ENCODE measurements at regions not wholly inside any gene's neighbourhood (a gene's known extent, or its start where the extent isn't known, plus 50 kb on each side); places are given as distances from the start of the nearest gene placed in this dataset.

DNA sequence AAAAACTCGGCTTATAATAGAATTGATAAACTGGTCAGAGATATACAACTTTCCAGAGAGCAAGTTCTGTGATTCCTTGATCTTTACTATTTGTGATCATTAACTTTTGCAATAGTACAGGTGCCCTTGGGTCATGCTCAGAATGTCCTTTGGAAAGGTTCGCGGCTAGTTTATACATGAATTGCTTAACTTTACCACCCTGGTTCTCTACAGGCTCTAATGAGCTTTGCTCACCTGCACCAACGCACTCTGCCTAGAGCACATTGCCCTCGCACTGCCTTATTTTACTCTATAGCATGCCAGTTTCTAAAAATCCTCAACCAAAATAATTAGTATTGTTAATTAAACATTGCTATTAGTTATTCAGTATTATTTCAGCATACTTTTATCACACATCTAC lies 931.2 kb upstream of the KCND2 start:
- no peak for DNase-seq (ENCODE audit: low spot score)
- TF ChIP-seq, protein P1, sequence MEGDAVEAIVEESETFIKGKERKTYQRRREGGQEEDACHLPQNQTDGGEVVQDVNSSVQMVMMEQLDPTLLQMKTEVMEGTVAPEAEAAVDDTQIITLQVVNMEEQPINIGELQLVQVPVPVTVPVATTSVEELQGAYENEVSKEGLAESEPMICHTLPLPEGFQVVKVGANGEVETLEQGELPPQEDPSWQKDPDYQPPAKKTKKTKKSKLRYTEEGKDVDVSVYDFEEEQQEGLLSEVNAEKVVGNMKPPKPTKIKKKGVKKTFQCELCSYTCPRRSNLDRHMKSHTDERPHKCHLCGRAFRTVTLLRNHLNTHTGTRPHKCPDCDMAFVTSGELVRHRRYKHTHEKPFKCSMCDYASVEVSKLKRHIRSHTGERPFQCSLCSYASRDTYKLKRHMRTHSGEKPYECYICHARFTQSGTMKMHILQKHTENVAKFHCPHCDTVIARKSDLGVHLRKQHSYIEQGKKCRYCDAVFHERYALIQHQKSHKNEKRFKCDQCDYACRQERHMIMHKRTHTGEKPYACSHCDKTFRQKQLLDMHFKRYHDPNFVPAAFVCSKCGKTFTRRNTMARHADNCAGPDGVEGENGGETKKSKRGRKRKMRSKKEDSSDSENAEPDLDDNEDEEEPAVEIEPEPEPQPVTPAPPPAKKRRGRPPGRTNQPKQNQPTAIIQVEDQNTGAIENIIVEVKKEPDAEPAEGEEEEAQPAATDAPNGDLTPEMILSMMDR (IDR thresholded peaks at IDR 0.05; ENCODE audit: extremely low read depth, insufficient read depth, missing control alignments): no peak
- in situ Hi-C loops (cut with MboI; ENCODE audit: low pct_unique_long_range_greater_than_20kb, low sequenced_read_pairs, unreplicated experiment): no loop called here

DNA sequence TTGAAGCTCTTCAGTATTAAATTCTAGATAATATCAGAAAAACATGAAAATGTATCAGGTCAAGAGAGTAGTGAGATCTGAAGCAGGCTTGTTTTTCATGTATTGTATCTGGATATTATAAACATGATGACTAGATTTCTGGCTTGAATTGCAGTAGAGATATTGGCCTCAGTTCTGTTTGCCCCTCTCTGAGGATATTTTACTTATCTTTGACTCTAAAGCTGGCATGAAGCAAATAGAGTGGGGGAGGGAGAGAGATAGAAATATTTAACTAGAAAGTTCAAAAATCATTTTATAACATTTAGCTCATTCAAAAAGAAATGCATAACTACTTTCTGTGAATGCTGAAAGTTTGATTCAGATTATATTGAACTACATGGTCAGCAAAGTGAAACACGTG lies 929.7 kb upstream of the KCND2 start:
- no peak for DNase-seq (ENCODE audit: low spot score)
- TF ChIP-seq, protein P1 (IDR thresholded peaks at IDR 0.05; ENCODE audit: extremely low read depth, insufficient read depth, missing control alignments): no peak
- in situ Hi-C loops (cut with MboI; ENCODE audit: low pct_unique_long_range_greater_than_20kb, low sequenced_read_pairs, unreplicated experiment): no loop called here

DNA sequence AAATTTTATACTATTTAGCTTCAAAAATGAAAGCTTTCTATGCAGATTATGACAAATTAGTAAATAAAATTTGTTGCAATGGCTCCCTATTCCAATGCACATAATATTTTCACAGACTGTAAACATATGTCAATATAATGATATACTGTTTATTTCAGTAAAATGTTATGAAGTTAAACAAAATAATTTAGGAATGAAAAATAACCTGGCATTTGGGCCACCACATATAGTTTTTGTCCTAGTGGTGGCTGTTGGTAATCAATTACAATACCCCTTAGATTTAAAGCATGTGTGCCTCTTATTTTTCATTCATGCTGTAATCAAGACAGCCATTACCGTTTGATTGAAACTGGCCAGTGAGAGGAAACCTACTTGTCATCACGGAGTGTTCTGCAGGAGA lies 928.5 kb upstream of the KCND2 start:
- in situ Hi-C loops (cut with MboI; ENCODE audit: low pct_unique_long_range_greater_than_20kb, low sequenced_read_pairs, unreplicated experiment): no loop called here

DNA sequence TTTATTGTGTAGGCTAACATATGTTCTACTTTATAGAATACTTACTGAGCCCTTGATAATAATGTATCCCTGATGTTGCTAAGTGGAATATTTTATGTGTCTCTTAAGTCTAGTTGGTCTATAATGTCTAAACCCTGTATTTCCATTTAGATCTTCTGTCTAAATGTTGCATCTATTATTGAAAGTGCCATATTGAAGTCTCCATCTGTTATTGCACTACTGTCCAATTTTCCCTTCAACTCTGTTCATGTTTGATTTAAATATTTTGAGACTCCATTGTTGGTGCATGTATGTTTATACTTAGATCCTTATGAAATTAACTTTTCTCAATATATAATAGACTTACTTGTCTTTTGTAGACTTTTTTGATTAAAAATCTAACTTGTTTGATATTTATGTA lies 924.5 kb upstream of the KCND2 start:
- no peak for DNase-seq (ENCODE audit: low spot score)
- TF ChIP-seq, protein P1 (IDR thresholded peaks at IDR 0.05; ENCODE audit: extremely low read depth, insufficient read depth, missing control alignments): no peak
- in situ Hi-C loops (cut with MboI; ENCODE audit: low pct_unique_long_range_greater_than_20kb, low sequenced_read_pairs, unreplicated experiment): no loop called here

More for the DNA sequence above, 928.5 kb upstream of the KCND2 start:
- TF ChIP-seq, protein P1 (IDR thresholded peaks at IDR 0.05; ENCODE audit: extremely low read depth, insufficient read depth, missing control alignments): no peak
- no peak for DNase-seq (ENCODE audit: low spot score)

DNA sequence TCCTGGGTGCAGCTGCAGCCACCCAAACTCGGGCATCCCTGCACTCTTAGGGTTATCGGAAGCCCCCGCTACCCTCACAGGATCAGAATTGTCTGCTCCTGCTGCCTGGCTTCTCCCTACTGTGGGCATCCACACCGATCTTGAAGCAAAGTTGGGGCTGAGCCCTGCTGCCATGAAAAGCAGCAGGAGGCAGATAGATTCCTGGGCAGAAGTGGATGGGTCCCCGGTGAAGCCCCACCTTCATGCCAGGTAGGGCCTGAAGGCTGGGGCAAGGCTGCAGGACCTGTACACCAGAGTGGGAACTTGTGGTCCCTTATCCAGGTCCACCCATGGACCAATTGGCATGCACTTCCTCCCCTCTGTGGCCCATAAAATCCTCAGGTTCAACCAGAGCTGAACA lies 922.6 kb upstream of the KCND2 start:
- TF ChIP-seq, protein P1 (IDR thresholded peaks at IDR 0.05; ENCODE audit: extremely low read depth, insufficient read depth, missing control alignments): no peak
- no peak for DNase-seq (ENCODE audit: low spot score)
- in situ Hi-C loops (cut with MboI; ENCODE audit: low pct_unique_long_range_greater_than_20kb, low sequenced_read_pairs, unreplicated experiment): no loop called here

DNA sequence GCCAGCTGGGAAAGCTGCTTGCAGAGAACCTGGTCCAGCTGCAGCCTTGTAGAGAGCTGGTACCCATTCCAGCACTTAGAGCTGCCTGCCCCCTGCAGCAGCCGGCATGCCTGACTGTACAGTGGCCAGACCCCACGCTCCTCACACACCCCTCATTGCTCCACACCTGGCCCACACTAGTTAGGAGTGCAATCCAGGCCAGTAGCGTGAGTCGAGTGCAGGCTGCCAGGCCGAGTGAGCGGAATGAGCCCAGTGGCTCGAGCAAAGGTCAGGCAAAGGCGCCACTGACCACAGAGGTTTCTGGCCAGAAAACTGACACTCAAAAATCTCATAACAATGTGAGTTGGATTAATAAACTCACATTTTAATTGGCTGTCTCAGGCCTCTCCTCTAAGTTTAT lies 921.7 kb upstream of the KCND2 start:
- DNase-seq (ENCODE audit: low spot score): no peak
- TF ChIP-seq, protein P1 (IDR thresholded peaks at IDR 0.05; ENCODE audit: extremely low read depth, insufficient read depth, missing control alignments): no peak
- in situ Hi-C loops (cut with MboI; ENCODE audit: low pct_unique_long_range_greater_than_20kb, low sequenced_read_pairs, unreplicated experiment): no loop called here

DNA sequence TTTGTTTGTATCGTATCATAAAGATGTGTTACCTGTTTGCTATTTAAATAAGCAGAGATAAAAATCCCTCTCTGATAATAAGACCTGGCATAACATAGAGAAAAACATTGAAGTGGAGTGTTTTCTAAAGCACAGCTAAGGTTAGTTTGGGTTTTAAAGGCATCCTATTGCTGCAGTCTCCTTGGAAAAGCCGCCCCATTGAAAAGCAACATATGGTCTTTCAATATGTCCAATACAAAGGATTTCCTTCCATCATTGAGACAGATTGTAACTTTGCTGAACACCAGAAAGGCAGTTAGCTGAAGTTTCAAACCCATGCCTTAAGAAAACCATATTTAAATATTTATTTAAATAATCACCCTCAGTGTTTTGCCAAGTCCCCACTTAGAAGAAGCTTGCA lies 898.5 kb upstream of the KCND2 start:
- no peak for DNase-seq (ENCODE audit: low spot score)
- in situ Hi-C loops (cut with MboI; ENCODE audit: low pct_unique_long_range_greater_than_20kb, low sequenced_read_pairs, unreplicated experiment): no loop called here
- TF ChIP-seq, protein P1 (IDR thresholded peaks at IDR 0.05; ENCODE audit: extremely low read depth, insufficient read depth, missing control alignments): no peak

Measured in GM13977 (cell line).